CD4-positive, alpha-beta T cell (primary cell): ENCODE measurements at regions not wholly inside any gene's neighbourhood (a gene's known extent, or its start where the extent isn't known, plus 50 kb on each side); places are given as distances from the start of the nearest gene placed in this dataset.

Experiments
- ATAC-seq: fragments of 200-7000 bp; cut with Tn5 transposase; one replicate; pipeline ENCODE4 v1.10.0; 2022; ENCODE audit warnings: mild to moderate bottlenecking; ENCODE audit not compliant: poor library complexity
- CTCF ChIA-PET: fragments of 350-600 bp; sonication (Branson Sonifier 250); formaldehyde crosslinking; loops from one replicate; lab custom pipeline; 2021; ENCODE audit warnings: antibody characterized with exemption, inconsistent platforms; lab: Charles Lee
- POLR2A ChIA-PET: fragments of 350-600 bp; sonication (Branson Sonifier 250); formaldehyde crosslinking; loops from one replicate; lab custom pipeline; 2021; ENCODE audit warnings: antibody characterized with exemption, inconsistent platforms; lab: Charles Lee
- DNase-seq, 14 experiments: peaks; one replicate each; pipeline ENCODE4 v3.0.0-alpha.2; 2013 to 2020; ENCODE audit warnings: mixed read lengths in 2 of 14
- H3K27ac ChIP-seq, 2 donors: one replicate each; pipeline versions ENCODE4 v1.5.1 to v1.7.0; 2013; ENCODE audit warnings: low read length in 2 of 2, low read depth in 1 of 2, mild to moderate bottlenecking in 1 of 2
- H3K27me3 ChIP-seq, 2 experiments: 1 replicate in 1 of 2; 2 replicates in 1 of 2; pipeline versions ENCODE4 v1.6.1 to v1.7.0; 2013; ENCODE audit warnings: low read length in 2 of 2, control low read depth in 1 of 2, mild to moderate bottlenecking in 1 of 2, moderate library complexity in 1 of 2; ENCODE audit not compliant: insufficient read depth in 2 of 2, control insufficient read depth in 1 of 2
- H3K36me3 ChIP-seq: one replicate; pipeline ENCODE4 v1.6.1; 2013; ENCODE audit warnings: low read length, control low read depth; ENCODE audit not compliant: insufficient read depth
- H3K4me1 ChIP-seq: one replicate; pipeline ENCODE4 v1.6.1; 2013; ENCODE audit warnings: low read length, control low read depth; ENCODE audit not compliant: insufficient read depth
- H3K4me3 ChIP-seq: one replicate; pipeline ENCODE4 v1.5.1; 2013; ENCODE audit warnings: mild to moderate bottlenecking, low read length, moderate library complexity
- H3K9me3 ChIP-seq, 2 experiments: 1 replicate in 1 of 2; 2 replicates in 1 of 2; pipeline versions ENCODE4 v1.6.1 to v1.7.0; 2013; ENCODE audit warnings: low read length in 2 of 2, mild to moderate bottlenecking in 2 of 2, control low read depth in 1 of 2, moderate library complexity in 1 of 2; ENCODE audit not compliant: control insufficient read depth in 1 of 2, insufficient read depth in 1 of 2
- H3K27ac Mint-ChIP-seq: one replicate; pipeline ENCODE4 v1.8.0; 2020; ENCODE audit warnings: mixed read lengths
- H3K27me3 Mint-ChIP-seq: one replicate; pipeline ENCODE4 v1.8.0; 2021; ENCODE audit warnings: mixed read lengths
- H3K36me3 Mint-ChIP-seq: one replicate; pipeline ENCODE4 v1.8.0; 2021; ENCODE audit warnings: low read depth, mixed read lengths
- H3K4me1 Mint-ChIP-seq: one replicate; pipeline ENCODE4 v1.8.0; 2021; ENCODE audit warnings: low read depth, mixed read lengths
- H3K4me3 Mint-ChIP-seq: one replicate; pipeline ENCODE4 v1.8.0; 2020; ENCODE audit warnings: mild to moderate bottlenecking, mixed read lengths
- H3K9me3 Mint-ChIP-seq: one replicate; pipeline ENCODE4 v1.8.0; 2020; ENCODE audit warnings: mixed read lengths
- CTCF ChIP-seq: fragments of 200-600 bp; IDR thresholded peaks from one replicate; pipeline ENCODE4 v1.8.0; 2022; ENCODE audit warnings: antibody characterized with exemption, mild to moderate bottlenecking
- intact Hi-C, 2 experiments: fragments of 100-400 bp; cut with DNase I in 1 of 2; cut with micrococcal nuclease in 1 of 2; formaldehyde crosslinking; loops; one replicate each; pipeline versions ENCODE4 v1.15.1 to v1.9.0; 2023 to 2025; cut with DNase I, micrococcal nuclease

DNA sequence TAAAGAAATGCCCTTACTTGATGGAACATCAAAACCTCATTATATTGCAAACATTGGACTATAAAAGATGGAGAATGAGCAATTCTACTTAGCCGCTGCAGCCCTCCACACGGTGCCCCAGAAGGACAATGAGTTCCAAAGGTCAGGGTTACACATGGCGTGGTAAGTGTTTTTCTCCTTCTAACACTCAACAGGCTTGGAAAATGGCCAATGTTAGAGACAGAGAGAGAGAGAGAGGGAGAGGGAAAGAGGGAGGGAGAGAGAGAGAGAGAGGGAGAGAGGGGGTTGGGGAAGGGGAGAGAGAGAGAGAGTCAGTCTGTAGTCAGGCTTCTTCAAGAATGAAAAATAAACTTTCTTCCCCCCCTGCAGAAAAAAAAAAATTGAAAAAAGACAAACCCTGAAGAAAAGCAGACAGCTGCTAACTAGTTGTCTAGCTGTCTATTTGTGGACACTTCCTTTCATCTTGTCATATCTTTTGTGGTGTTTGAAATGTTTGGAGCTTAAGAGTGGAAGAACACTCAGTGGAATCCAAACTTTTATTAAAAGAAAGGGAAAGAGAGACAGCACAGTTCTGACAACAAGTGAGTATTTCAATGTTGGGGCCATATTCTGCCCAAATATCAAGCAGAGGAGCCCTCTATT is 324.8 kb downstream of the TMEM38B start:
- no peak for ATAC-seq
- Histone ChIP-seq H3K27me3 (no peaks in the 10 kb centered on the region), H3K36me3 (no peaks in the 10 kb centered on the region), H3K4me3 (no peak overlapping the region), H3K4me1 (no peaks in the 10 kb centered on the region), H3K9me3 (peaks cover 0 to 3% of the 10 kb centered on the region in 2 experiments), H3K27ac (no peak overlapping the region)
- H3K4me1 Mint-ChIP-seq, result no peaks in the 10 kb centered on the region
- no peaks in the 10 kb centered on the region for H3K27me3 Mint-ChIP-seq
- no peak for TF ChIP-seq CTCF
- ChIA-PET CTCF (interaction anchor here (1.6 kb wide), 1 partner anchor 13 kb away, joined by 3 read pairs; no protein-coding TSS in a partner anchor), POLR2A (no interaction called here)
- DNase-seq, result no peak
- intact Hi-C loops, result no loop called here
- no peaks in the 10 kb centered on the region for H3K9me3 Mint-ChIP-seq
- H3K4me3 Mint-ChIP-seq, result no peak overlapping the region
- no peaks in the 10 kb centered on the region for H3K36me3 Mint-ChIP-seq
- no peak overlapping the region for H3K27ac Mint-ChIP-seq

DNA sequence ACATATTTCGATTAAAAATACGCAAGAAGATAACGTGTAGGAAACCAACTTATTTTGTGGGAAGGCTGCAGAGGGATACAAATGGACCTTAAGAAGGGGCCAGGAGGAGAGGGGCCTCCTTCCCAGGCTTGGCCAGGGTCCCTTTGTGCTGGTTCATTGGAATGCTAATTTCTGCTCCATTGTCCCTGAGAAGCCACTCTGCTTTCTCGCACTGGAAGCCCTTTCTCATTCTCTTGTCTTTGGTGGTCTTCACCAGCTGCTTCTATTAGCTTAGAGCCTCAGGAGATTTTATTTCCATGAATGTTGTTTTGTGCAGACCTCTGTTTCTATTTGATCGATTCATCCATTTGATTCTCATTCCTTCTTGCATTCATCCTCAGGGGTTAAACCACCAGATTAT is 325.4 kb downstream of the TMEM38B start:
- H3K4me1 ChIP-seq, result no peaks in the 10 kb centered on the region
- Mint-ChIP-seq H3K9me3 (no peaks in the 10 kb centered on the region), H3K27me3 (no peaks in the 10 kb centered on the region), H3K4me1 (no peaks in the 10 kb centered on the region), H3K36me3 (no peaks in the 10 kb centered on the region), H3K27ac (no peak overlapping the region), H3K4me3 (no peak overlapping the region)
- ATAC-seq (no peak), DNase-seq (no peak)
- intact Hi-C loops, result no loop called here
- POLR2A ChIA-PET, result no interaction called here
- no peak overlapping the region for H3K4me3 ChIP-seq
- H3K9me3 ChIP-seq, result peaks cover 0 to 3% of the 10 kb centered on the region in 2 experiments
- CTCF ChIA-PET, result no interaction called here
- no peak for TF ChIP-seq CTCF
- no peak overlapping the region for H3K27ac ChIP-seq
- no peaks in the 10 kb centered on the region for H3K36me3 ChIP-seq
- no peaks in the 10 kb centered on the region for H3K27me3 ChIP-seq

- intact Hi-C loops, result no loop called here
- Histone ChIP-seq H3K4me1 (no peaks in the 10 kb centered on the region), H3K4me3 (no peak overlapping the region), H3K36me3 (no peaks in the 10 kb centered on the region), H3K9me3 (peaks cover 0 to 3% of the 10 kb centered on the region in 2 experiments), H3K27me3 (no peaks in the 10 kb centered on the region), H3K27ac (no peak overlapping the region)
- Mint-ChIP-seq H3K27ac (no peak overlapping the region), H3K27me3 (no peaks in the 10 kb centered on the region), H3K36me3 (no peaks in the 10 kb centered on the region), H3K4me1 (no peaks in the 10 kb centered on the region), H3K4me3 (no peak overlapping the region), H3K9me3 (no peaks in the 10 kb centered on the region)
- ATAC-seq (no peak), DNase-seq (no peak)
- ChIA-PET CTCF (no interaction called here), POLR2A (no interaction called here)
- TF ChIP-seq CTCF, result no peak
Observed at GRCh38 chr9:106020186-106020585, 325.8 kb downstream of the TMEM38B start.
